Putamen (tissue), 1 donor: ENCODE measurements at regions not wholly inside any gene's neighbourhood (a gene's known extent, or its start where the extent isn't known, plus 50 kb on each side); places are given as distances from the start of the nearest gene placed in this dataset.
"Not testable (repeated sequence)": the region's sequence is repeated elsewhere in the genome, so short reads cannot be mapped to it uniquely, and the experiment has no call there.

ENCODE experiments used
- DNase-seq: peaks from one replicate; pipeline ENCODE4 v3.0.0-alpha.2; 2016; ENCODE audit warnings: low spot score

GRCh38 chr5:154544646-154545045, 66.6 kb upstream of the HAND1 start:
- DNase-seq = no peak

GRCh38 chr5:154543380-154543779, 65.4 kb upstream of the HAND1 start:
- DNase-seq = no peak

- DNase-seq = no peak
Observed at GRCh38 chr5:154542581-154542980, 64.6 kb upstream of the HAND1 start.

GRCh38 chr5:154542000-154542399, 64.0 kb upstream of the HAND1 start:
- DNase-seq = no peak

GRCh38 chr5:154541553-154541952, 63.5 kb upstream of the HAND1 start:
- no peak for DNase-seq

GRCh38 chr5:154540600-154540999, 62.6 kb upstream of the HAND1 start:
- DNase-seq = no peak

GRCh38 chr5:154538492-154538891, 60.5 kb upstream of the HAND1 start:
- DNase-seq = no peak

DNA sequence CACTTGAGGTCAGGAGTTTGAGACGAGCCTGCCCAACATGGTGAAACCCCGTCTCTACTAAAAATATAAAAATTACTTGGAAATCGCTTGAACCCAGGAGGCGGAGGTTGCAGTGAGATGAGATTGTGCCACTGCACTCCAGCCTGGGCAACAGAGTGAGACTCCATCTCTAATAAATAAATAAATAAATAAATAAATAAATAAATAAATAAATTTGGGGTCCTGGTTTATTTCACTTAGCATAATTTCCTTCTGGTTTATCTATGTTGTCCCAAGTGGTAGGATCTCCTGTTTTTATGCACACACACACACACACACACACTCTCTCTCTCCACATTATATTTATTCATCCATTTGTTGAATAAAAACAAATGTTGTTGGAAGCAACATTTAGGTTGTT, 58.4 kb upstream of the HAND1 start:
- not testable (repeated sequence) for DNase-seq

- DNase-seq = no peak
Observed at GRCh38 chr5:154535535-154535934, 57.5 kb upstream of the HAND1 start.

DNA sequence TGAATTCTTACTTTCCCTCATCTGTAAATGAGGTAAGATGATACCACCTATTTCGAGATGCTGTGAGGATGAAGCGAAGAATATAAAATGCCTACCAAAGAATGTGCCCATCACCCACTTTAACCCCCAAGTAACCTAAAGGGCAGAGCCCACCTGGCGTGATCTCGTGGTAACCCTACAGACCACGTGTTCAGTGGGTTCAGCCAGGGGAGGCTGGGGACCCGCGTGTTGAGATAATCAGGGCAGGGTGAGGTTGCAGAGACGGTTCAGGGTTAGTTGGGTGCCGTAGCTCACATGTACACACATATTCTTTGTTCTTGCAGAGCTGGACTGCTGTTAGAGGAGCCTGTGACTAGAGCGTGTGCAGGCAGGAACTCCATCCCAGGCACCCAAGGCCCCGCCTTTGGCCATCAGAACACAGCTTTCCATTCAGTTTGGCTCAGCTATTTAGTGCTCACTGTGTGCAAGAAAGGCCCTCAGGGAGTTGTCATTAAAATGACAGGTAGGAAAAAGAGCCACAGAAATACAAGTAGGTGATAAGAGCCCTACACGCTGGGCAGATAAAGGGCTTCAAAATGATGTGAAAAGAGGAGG, 56.5 kb upstream of the HAND1 start:
- no peak for DNase-seq

- DNase-seq = no peak
Observed at GRCh38 chr5:154529282-154529681, 51.3 kb upstream of the HAND1 start.

- DNase-seq = no peak
Observed at GRCh38 chr5:154528005-154528594, 50.1 kb upstream of the HAND1 start.
